Esophagus muscularis mucosa (tissue), 4 donors: ENCODE measurements at regions not wholly inside any gene's neighbourhood (a gene's known extent, or its start where the extent isn't known, plus 50 kb on each side); places are given as distances from the start of the nearest gene placed in this dataset.

Experiments
- DNase-seq: peaks from one replicate; pipeline ENCODE4 v3.0.0-alpha.2; 2017; ENCODE audit errors: extremely low spot score
- H3K27ac ChIP-seq, 4 donors: fragments of 200-600 bp; sonication (generic); replicated peaks in 1 of 4; 1 replicate in 3 of 4; 2 replicates in 1 of 4; pipeline ENCODE4 v1.5.1; 2016 to 2019; ENCODE audit warnings: mild to moderate bottlenecking in 1 of 4
- H3K27me3 ChIP-seq, 4 donors: fragments of 200-600 bp; sonication (generic); one replicate each; pipeline versions ENCODE4 v1.5.1 to v1.6.0; 2016 to 2019
- H3K36me3 ChIP-seq, 4 donors: fragments of 200-600 bp; sonication (generic); one replicate each; pipeline ENCODE4 v1.5.1; 2016 to 2019
- H3K4me1 ChIP-seq, 4 donors: fragments of 200-600 bp; sonication (generic); one replicate each; pipeline ENCODE4 v1.5.1; 2016 to 2019
- H3K4me3 ChIP-seq, 4 donors: fragments of 200-600 bp; sonication (generic); 1 replicate in 2 of 4; 2 replicates in 2 of 4; pipeline ENCODE4 v1.5.1; 2016 to 2019; ENCODE audit warnings: mild to moderate bottlenecking in 4 of 4, moderate library complexity in 1 of 4
- H3K9me3 ChIP-seq, 4 donors: fragments of 200-600 bp; sonication (generic); 1 replicate in 3 of 4; 2 replicates in 1 of 4; pipeline ENCODE4 v1.5.1; 2016 to 2019
- CTCF ChIP-seq, 3 experiments: fragments of 200-600 bp in 2 of 3; fragments of 450-650 bp in 1 of 3; sonication (generic) in 2 of 3; IDR thresholded peaks; one replicate each; pipeline ENCODE4 v1.5.1; 2017 to 2019; ENCODE audit warnings: antibody characterized with exemption in 3 of 3, mild to moderate bottlenecking in 2 of 3, moderate library complexity in 1 of 3
- EP300 ChIP-seq: sonication (generic); formaldehyde crosslinking; IDR thresholded peaks from one replicate; pipeline ENCODE4 v1.6.1; 2017; ENCODE audit warnings: antibody characterized with exemption
- POLR2A ChIP-seq: fragments of 450-650 bp; IDR thresholded peaks from one replicate; pipeline ENCODE4 v1.6.1; 2017; ENCODE audit warnings: antibody characterized with exemption, moderate library complexity, mild to moderate bottlenecking, low read depth
- POLR2AphosphoS5 ChIP-seq, 2 donors: sonication (generic); formaldehyde crosslinking; IDR thresholded peaks; one replicate each; pipeline ENCODE4 v1.6.1; 2017; ENCODE audit warnings: antibody characterized with exemption in 2 of 2
- WGBS: methylation state at CpG from one replicate; pipeline ENCODE4 v1.1.5; 2018; 5-methylcytosine and 5-hydroxymethylcytosine counted together
- intact Hi-C: fragments of 100-400 bp; cut with DNase I; formaldehyde crosslinking; loops from one replicate; pipeline ENCODE4 v1.15.1; 2023

DNA sequence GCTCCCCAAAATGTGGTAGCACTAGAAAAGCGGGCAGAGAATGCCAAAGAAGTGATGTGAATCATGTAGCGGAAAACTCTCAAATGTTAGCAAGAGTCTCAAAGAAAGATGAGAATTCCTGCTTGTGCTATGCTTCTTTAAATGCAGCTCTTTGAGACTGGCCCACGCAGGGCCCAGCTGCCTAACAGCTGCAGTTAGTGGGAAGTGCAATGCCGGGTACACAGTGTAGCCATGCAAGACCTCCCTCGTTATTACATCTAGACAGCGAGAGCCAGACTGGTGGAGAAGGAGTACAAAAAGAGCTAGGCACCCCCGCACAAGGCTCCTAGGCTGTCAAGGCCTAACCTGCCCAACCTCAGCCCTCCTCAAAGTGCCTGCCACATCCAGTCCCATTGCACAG, 201.7 kb upstream of the PRDM1 start:
- Histone ChIP-seq H3K9me3 (no peaks in the 10 kb centered on the region), H3K27ac (no peak overlapping the region), H3K27me3 (no peaks in the 10 kb centered on the region), H3K4me3 (no peak overlapping the region), H3K36me3 (no peaks in the 10 kb centered on the region), H3K4me1 (peaks cover 0 to 5% (median 0%) of the 10 kb centered on the region in 4 donors)
- 82% methylated on average over 7 of the region's 7 CpGs for WGBS
- intact Hi-C loops = no loop called here
- no peak for TF ChIP-seq POLR2A
- no peak for TF ChIP-seq CTCF (IDR thresholded peaks at IDR 0.05)
- no peak for TF ChIP-seq POLR2AphosphoS5 (IDR thresholded peaks at IDR 0.05)
- TF ChIP-seq EP300 = no peak
- no peak for DNase-seq

- WGBS = 63% methylated on average over 4 of the region's 4 CpGs
- H3K27ac ChIP-seq = no peak overlapping the region
- intact Hi-C loops = no loop called here
These were observed 202.1 kb upstream of the PRDM1 start for GRCh38 chr6:105884011-105884410.

DNA sequence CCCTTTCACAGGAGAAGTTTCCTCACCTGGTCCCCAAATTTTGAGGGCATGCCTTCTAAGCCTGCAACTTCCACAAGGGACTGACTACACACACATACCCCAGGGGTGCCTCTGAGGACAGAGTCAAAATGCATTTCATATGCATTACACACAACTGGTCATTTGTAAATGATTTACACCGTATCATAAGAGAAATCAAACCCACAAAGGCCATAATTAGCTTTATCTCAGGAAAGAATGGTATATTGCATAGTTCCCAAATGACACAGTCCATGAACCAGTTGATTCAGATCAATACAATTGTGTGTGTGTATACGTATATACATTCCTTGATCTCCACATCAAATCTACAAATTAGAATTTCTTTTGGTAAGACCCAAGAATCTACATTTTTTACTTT, 203.3 kb upstream of the PRDM1 start:
- WGBS = 95% methylated on average over 2 of the region's 2 CpGs
- Histone ChIP-seq H3K27me3 (no peaks in the 10 kb centered on the region), H3K9me3 (no peaks in the 10 kb centered on the region), H3K27ac (no peak overlapping the region), H3K4me3 (no peak overlapping the region), H3K4me1 (peaks cover 0 to 5% (median 0%) of the 10 kb centered on the region in 4 donors), H3K36me3 (no peaks in the 10 kb centered on the region)
- TF ChIP-seq POLR2AphosphoS5 (IDR thresholded peaks at IDR 0.05) (no peak), POLR2A (no peak), CTCF (IDR thresholded peaks at IDR 0.05) (no peak)
- DNase-seq = no peak
- intact Hi-C loops = no loop called here

More at GRCh38 chr6:105884011-105884410, 202.1 kb upstream of the PRDM1 start:
- Histone ChIP-seq H3K4me1 (peaks cover 0 to 5% (median 0%) of the 10 kb centered on the region in 4 donors), H3K27me3 (no peaks in the 10 kb centered on the region), H3K4me3 (no peak overlapping the region), H3K9me3 (no peaks in the 10 kb centered on the region), H3K36me3 (no peaks in the 10 kb centered on the region)
- DNase-seq = no peak
- TF ChIP-seq CTCF (IDR thresholded peaks at IDR 0.05) (no peak), EP300 (no peak), POLR2A (no peak), POLR2AphosphoS5 (IDR thresholded peaks at IDR 0.05) (no peak)

- Histone ChIP-seq H3K4me1 (peaks cover 0 to 5% (median 0%) of the 10 kb centered on the region in 4 donors), H3K36me3 (no peaks in the 10 kb centered on the region), H3K9me3 (no peaks in the 10 kb centered on the region), H3K4me3 (no peak overlapping the region), H3K27me3 (no peaks in the 10 kb centered on the region), H3K27ac (no peak overlapping the region)
- 86% methylated on average over 2 of the region's 2 CpGs for WGBS
- TF ChIP-seq POLR2A (no peak), EP300 (no peak), POLR2AphosphoS5 (IDR thresholded peaks at IDR 0.05) (no peak), CTCF (IDR thresholded peaks at IDR 0.05) (no peak)
- no peak for DNase-seq
- intact Hi-C loops = no loop called here
These were observed 203.9 kb upstream of the PRDM1 start for GRCh38 chr6:105882121-105882803.

DNA sequence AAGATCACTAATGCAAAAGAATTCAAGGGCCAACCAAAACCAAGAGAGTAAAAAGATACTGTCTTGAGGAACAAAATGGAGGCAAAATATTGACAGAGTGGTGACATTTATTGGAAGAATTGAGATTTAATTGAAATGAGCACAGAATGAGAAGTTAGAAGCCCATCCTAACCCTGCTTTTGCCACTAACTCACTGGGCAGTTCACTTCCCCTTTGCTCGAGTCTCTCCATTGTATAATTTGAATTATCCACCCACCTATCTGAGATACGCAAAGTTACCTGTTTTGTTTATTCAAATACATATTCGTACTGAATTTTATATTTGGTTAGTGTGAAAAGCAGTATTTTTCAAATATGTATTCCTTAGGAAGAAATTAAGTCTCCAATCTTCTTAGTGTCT, 204.5 kb upstream of the PRDM1 start:
- H3K27ac ChIP-seq = no peak overlapping the region
- intact Hi-C loops = no loop called here
- 84% methylated on average over 3 of the region's 3 CpGs for WGBS
- peaks cover 0 to 5% (median 0%) of the 10 kb centered on the region in 4 donors for H3K4me1 ChIP-seq
- TF ChIP-seq POLR2A = no peak
- TF ChIP-seq CTCF (IDR thresholded peaks at IDR 0.05) = no peak
- no peak for TF ChIP-seq POLR2AphosphoS5 (IDR thresholded peaks at IDR 0.05)
- TF ChIP-seq EP300 = no peak
- DNase-seq = no peak
- H3K27me3 ChIP-seq = no peaks in the 10 kb centered on the region
- H3K9me3 ChIP-seq = no peaks in the 10 kb centered on the region
- H3K4me3 ChIP-seq = no peak overlapping the region
- no peaks in the 10 kb centered on the region for H3K36me3 ChIP-seq
